Lower leg skin (tissue), 4 donors: ENCODE measurements at regions not wholly inside any gene's neighbourhood (a gene's known extent, or its start where the extent isn't known, plus 50 kb on each side); places are given as distances from the start of the nearest gene placed in this dataset.

Experiments
- DNase-seq, 2 donors: peaks; one replicate each; pipeline ENCODE4 v3.0.0-alpha.2; 2019; ENCODE audit warnings: low spot score in 2 of 2
- H3K4me3 ChIP-seq: fragments of 200-600 bp; sonication (generic); 2 replicates; pipeline ENCODE4 v1.5.1; 2017; ENCODE audit warnings: mild to moderate bottlenecking, low read depth; ENCODE audit not compliant: poor library complexity, severe bottlenecking
- CTCF ChIP-seq, 3 donors: fragments of 450-650 bp; IDR thresholded peaks; one replicate each; pipeline ENCODE4 v1.5.1; 2016; ENCODE audit warnings: antibody characterized with exemption in 3 of 3, mild to moderate bottlenecking in 3 of 3, moderate library complexity in 2 of 3
- POLR2A ChIP-seq, 2 donors: fragments of 450-650 bp; IDR thresholded peaks; one replicate each; pipeline ENCODE4 v1.6.1; 2016 to 2017; ENCODE audit warnings: antibody characterized with exemption in 2 of 2, mild to moderate bottlenecking in 1 of 2, moderate library complexity in 1 of 2
- whole genome bisulfite sequencing, 2 donors: methylation state at CpG; one replicate each; pipeline ENCODE4 v1.1.5; 2018; 5-methylcytosine and 5-hydroxymethylcytosine counted together
- intact Hi-C: fragments of 100-400 bp; cut with DNase I; formaldehyde crosslinking; loops from one replicate; pipeline ENCODE4 v1.15.0; 2023; ENCODE audit warnings: low total_unique reads

DNA sequence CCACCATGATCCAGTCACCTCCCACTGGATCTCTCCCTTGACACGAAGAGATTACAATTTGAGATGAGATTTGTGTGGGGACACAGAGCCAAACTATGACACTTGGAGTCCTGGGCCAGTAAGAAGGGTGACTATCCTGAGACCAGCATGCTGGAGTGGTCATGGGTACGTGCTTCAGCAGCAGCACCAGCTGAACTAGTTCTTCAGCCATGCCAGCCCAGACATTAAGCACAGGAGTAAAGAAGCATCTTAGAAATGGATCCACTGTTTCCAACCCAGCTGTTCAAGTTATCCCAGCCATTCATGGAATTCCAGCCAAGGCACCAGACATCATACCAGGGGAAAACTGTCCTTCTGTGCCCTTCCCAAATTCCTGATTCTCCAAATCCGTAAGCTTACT lies 370.0 kb downstream of the MAFB start:
- DNase-seq = no peak
- TF ChIP-seq POLR2A (IDR thresholded peaks at IDR 0.05) (no peak), CTCF (IDR thresholded peaks at IDR 0.05) (no peak)
- H3K4me3 ChIP-seq = no peak overlapping the region
- intact Hi-C loops = no loop called here
- WGBS, 2 donors = 92 to 95% methylated on average over 3 of the region's 3 CpGs

DNA sequence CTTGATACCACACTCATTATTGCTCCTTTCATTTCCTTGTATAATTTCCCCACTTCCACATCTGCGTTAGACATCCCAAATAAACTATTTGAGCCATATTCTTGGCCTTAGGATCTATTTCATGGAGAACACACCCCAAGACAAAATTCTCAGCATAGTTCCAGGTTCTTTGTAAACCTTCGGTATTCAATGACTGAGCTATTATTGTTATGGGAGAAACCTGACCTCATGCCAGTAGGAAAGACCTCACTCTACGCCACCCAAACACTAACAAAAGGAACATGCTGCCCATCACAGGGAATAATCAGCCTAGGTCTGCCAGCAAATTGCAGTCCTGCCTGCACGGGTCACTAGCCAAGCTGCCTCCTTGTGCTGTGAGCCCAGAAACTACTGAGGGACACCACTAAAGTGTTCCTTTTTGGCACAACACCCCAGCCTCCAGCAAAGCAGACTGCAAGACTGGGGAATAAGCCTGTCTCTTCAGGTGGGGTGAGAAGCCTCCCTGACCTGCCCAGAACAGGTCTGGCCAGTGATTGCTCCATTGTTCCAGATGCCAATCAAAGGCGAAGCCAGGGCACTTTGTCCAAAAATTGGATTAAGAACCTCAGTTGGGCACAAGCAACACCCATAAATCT lies 371.8 kb downstream of the MAFB start:
- H3K4me3 ChIP-seq = no peak overlapping the region
- DNase-seq = no peak
- WGBS, 2 donors = 40 to 48% methylated on average over 5 of the region's 5 CpGs
- TF ChIP-seq CTCF (IDR thresholded peaks at IDR 0.05) = no peak
- no peak for TF ChIP-seq POLR2A (IDR thresholded peaks at IDR 0.05)
- intact Hi-C loops = no loop called here

GRCh38 chr20:40314278-40314677 lies 374.8 kb downstream of the MAFB start:
- no peak for TF ChIP-seq CTCF (IDR thresholded peaks at IDR 0.05)
- no peak for TF ChIP-seq POLR2A (IDR thresholded peaks at IDR 0.05)
- no peak for DNase-seq
- no peak overlapping the region for H3K4me3 ChIP-seq
- WGBS, 2 donors = 42 to 56% methylated on average over 1 of the region's 1 CpG
- intact Hi-C loops = no loop called here

DNA sequence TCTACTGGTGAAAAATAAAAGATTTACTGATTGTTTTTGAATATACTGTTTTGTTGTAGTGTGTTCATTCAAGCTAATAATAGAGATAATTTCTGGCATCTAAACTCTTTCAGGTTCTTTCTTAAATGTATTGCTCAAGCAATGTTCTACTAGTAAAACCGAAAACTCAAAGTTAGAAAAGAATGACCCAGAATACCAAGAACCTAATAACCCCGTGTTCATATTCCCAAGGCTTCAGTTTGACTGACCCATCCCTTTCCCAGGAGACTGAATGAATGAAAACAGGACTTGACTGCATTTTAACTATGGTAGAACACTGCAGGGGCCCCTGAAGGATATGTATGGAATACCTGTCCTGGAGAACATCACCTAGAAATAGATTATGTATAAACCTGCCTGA lies 375.3 kb downstream of the MAFB start:
- H3K4me3 ChIP-seq = no peak overlapping the region
- no peak for DNase-seq
- intact Hi-C loops = no loop called here
- TF ChIP-seq POLR2A (IDR thresholded peaks at IDR 0.05) = no peak
- 58 to 63% methylated on average over 2 of the region's 2 CpGs for WGBS, 2 donors

- no peak for TF ChIP-seq POLR2A (IDR thresholded peaks at IDR 0.05)
- TF ChIP-seq CTCF (IDR thresholded peaks at IDR 0.05) = no peak
- 81 to 83% methylated on average over 6 of the region's 6 CpGs for WGBS, 2 donors
- DNase-seq = no peak
- intact Hi-C loops = no loop called here
- no peak overlapping the region for H3K4me3 ChIP-seq
These were observed 379.3 kb downstream of the MAFB start for GRCh38 chr20:40309731-40310130.

- 80 to 85% methylated on average over 7 of the region's 7 CpGs for WGBS, 2 donors
- TF ChIP-seq POLR2A (IDR thresholded peaks at IDR 0.05) = no peak
- TF ChIP-seq CTCF (IDR thresholded peaks at IDR 0.05) = no peak
- no peak for DNase-seq
- intact Hi-C loops = no loop called here
- H3K4me3 ChIP-seq = no peak overlapping the region
These were observed 381.0 kb downstream of the MAFB start for GRCh38 chr20:40307997-40308396.
